ENCODE measurements at regions not wholly inside any gene's neighbourhood (a gene's known extent, or its start where the extent isn't known, plus 50 kb on each side); places are given as distances from the start of the nearest gene placed in this dataset.
"Not testable (repeated sequence)": the region's sequence is repeated elsewhere in the genome, so short reads cannot be mapped to it uniquely, and the experiment has no call there.

- H3K27me3 Mint-ChIP-seq, result no peaks in the 10 kb centered on the region
- Histone ChIP-seq H3K9me3 (ENCODE audit: control insufficient read depth in 2 of 2, low read length in 2 of 2) (no peaks in the 10 kb centered on the region), H3K4me3 (ENCODE audit: low read depth, low read length) (no peak overlapping the region), H3K4me1 (ENCODE audit: control insufficient read depth, insufficient read depth, low read length, poor library complexity, severe bottlenecking) (no peaks in the 10 kb centered on the region), H3K36me3 (ENCODE audit: control insufficient read depth, insufficient read depth, low read length) (no peaks in the 10 kb centered on the region), H3K27ac (ENCODE audit: insufficient read depth, low read length, poor library complexity, severe bottlenecking) (no peak overlapping the region), H3K27me3 (ENCODE audit: control insufficient read depth, insufficient read depth, low read length) (no peaks in the 10 kb centered on the region)
- no peak overlapping the region for H3K4me3 Mint-ChIP-seq
- ATAC-seq (ENCODE audit: low read depth in 2 of 2) (no peak), DNase-seq (no peak)
- H3K4me1 Mint-ChIP-seq, result no peaks in the 10 kb centered on the region
- no peak overlapping the region for H3K27ac Mint-ChIP-seq
- H3K36me3 Mint-ChIP-seq, result no peaks in the 10 kb centered on the region
- peaks cover 0 to 7% (median 5%) of the 10 kb centered on the region in 7 donors for H3K9me3 Mint-ChIP-seq
These were observed 427.9 kb downstream of the KCTD16 start for GRCh38 chr5:144598451-144599068.

- H3K4me3 ChIP-seq (ENCODE audit: low read depth, low read length), result no peak overlapping the region
- no peaks in the 10 kb centered on the region for H3K4me1 Mint-ChIP-seq
- no peaks in the 10 kb centered on the region for H3K27me3 ChIP-seq (ENCODE audit: control insufficient read depth, insufficient read depth, low read length)
- no peaks in the 10 kb centered on the region for H3K4me1 ChIP-seq (ENCODE audit: control insufficient read depth, insufficient read depth, low read length, poor library complexity, severe bottlenecking)
- H3K27me3 Mint-ChIP-seq, result no peaks in the 10 kb centered on the region
- no peak overlapping the region for H3K27ac ChIP-seq (ENCODE audit: insufficient read depth, low read length, poor library complexity, severe bottlenecking)
- ATAC-seq (ENCODE audit: low read depth in 2 of 2), result no peak
- no peak overlapping the region for H3K4me3 Mint-ChIP-seq
- peaks cover 2 to 12% (median 7%) of the 10 kb centered on the region in 7 donors for H3K9me3 Mint-ChIP-seq
- no peak overlapping the region for H3K27ac Mint-ChIP-seq
- no peaks in the 10 kb centered on the region for H3K9me3 ChIP-seq (ENCODE audit: control insufficient read depth in 2 of 2, low read length in 2 of 2)
- no peaks in the 10 kb centered on the region for H3K36me3 Mint-ChIP-seq
- no peaks in the 10 kb centered on the region for H3K36me3 ChIP-seq (ENCODE audit: control insufficient read depth, insufficient read depth, low read length)
- no peak for DNase-seq
These were observed 425.8 kb downstream of the KCTD16 start for GRCh38 chr5:144596517-144596916.

GRCh38 chr5:144594919-144595318 is 424.2 kb downstream of the KCTD16 start:
- ATAC-seq (ENCODE audit: low read depth in 2 of 2), result no peak
- no peaks in the 10 kb centered on the region for H3K36me3 Mint-ChIP-seq
- Histone ChIP-seq H3K9me3 (ENCODE audit: control insufficient read depth in 2 of 2, low read length in 2 of 2) (no peaks in the 10 kb centered on the region), H3K4me3 (ENCODE audit: low read depth, low read length) (no peak overlapping the region), H3K27ac (ENCODE audit: insufficient read depth, low read length, poor library complexity, severe bottlenecking) (no peak overlapping the region), H3K27me3 (ENCODE audit: control insufficient read depth, insufficient read depth, low read length) (no peaks in the 10 kb centered on the region), H3K4me1 (ENCODE audit: control insufficient read depth, insufficient read depth, low read length, poor library complexity, severe bottlenecking) (no peaks in the 10 kb centered on the region), H3K36me3 (ENCODE audit: control insufficient read depth, insufficient read depth, low read length) (no peaks in the 10 kb centered on the region)
- no peaks in the 10 kb centered on the region for H3K27me3 Mint-ChIP-seq
- no peak overlapping the region for H3K27ac Mint-ChIP-seq
- peaks cover 2 to 20% (median 7%) of the 10 kb centered on the region in 7 donors for H3K9me3 Mint-ChIP-seq
- no peak for DNase-seq
- H3K4me3 Mint-ChIP-seq, result no peak overlapping the region
- no peaks in the 10 kb centered on the region for H3K4me1 Mint-ChIP-seq

GRCh38 chr5:144594234-144594633 is 423.6 kb downstream of the KCTD16 start:
- ATAC-seq (ENCODE audit: low read depth in 2 of 2); H3K4me1 Mint-ChIP-seq: not testable (repeated sequence)
- peaks cover 0 to 20% (median 5%) of the 10 kb centered on the region in 7 donors for H3K9me3 Mint-ChIP-seq

GRCh38 chr5:144585681-144586080 is 415.0 kb downstream of the KCTD16 start:
- Histone ChIP-seq H3K27ac (ENCODE audit: insufficient read depth, low read length, poor library complexity, severe bottlenecking) (no peak overlapping the region), H3K4me1 (ENCODE audit: control insufficient read depth, insufficient read depth, low read length, poor library complexity, severe bottlenecking) (no peaks in the 10 kb centered on the region), H3K9me3 (ENCODE audit: control insufficient read depth in 2 of 2, low read length in 2 of 2) (no peaks in the 10 kb centered on the region), H3K36me3 (ENCODE audit: control insufficient read depth, insufficient read depth, low read length) (no peaks in the 10 kb centered on the region), H3K27me3 (ENCODE audit: control insufficient read depth, insufficient read depth, low read length) (no peaks in the 10 kb centered on the region), H3K4me3 (ENCODE audit: low read depth, low read length) (no peak overlapping the region)
- DNase-seq, result no peak
- Mint-ChIP-seq H3K9me3 (peaks cover 0 to 13% (median 2%) of the 10 kb centered on the region in 7 donors), H3K27me3 (no peaks in the 10 kb centered on the region), H3K4me1 (no peaks in the 10 kb centered on the region), H3K4me3 (no peak overlapping the region), H3K27ac (no peak overlapping the region), H3K36me3 (no peaks in the 10 kb centered on the region)
- no peak for ATAC-seq (ENCODE audit: low read depth in 2 of 2)

More at GRCh38 chr5:144594234-144594633, 423.6 kb downstream of the KCTD16 start:
- H3K27me3 Mint-ChIP-seq; H3K27ac Mint-ChIP-seq; H3K4me3 ChIP-seq (ENCODE audit: low read depth, low read length); H3K9me3 ChIP-seq (ENCODE audit: control insufficient read depth in 2 of 2, low read length in 2 of 2); DNase-seq; H3K36me3 Mint-ChIP-seq; H3K27me3 ChIP-seq (ENCODE audit: control insufficient read depth, insufficient read depth, low read length); H3K27ac ChIP-seq (ENCODE audit: insufficient read depth, low read length, poor library complexity, severe bottlenecking); H3K4me1 ChIP-seq (ENCODE audit: control insufficient read depth, insufficient read depth, low read length, poor library complexity, severe bottlenecking); H3K36me3 ChIP-seq (ENCODE audit: control insufficient read depth, insufficient read depth, low read length); H3K4me3 Mint-ChIP-seq: not testable (repeated sequence)

GRCh38 chr5:144583541-144584449 is 413.1 kb downstream of the KCTD16 start:
- peaks cover 0 to 4% (median 0%) of the 10 kb centered on the region in 7 donors for H3K9me3 Mint-ChIP-seq
- no peaks in the 10 kb centered on the region for H3K4me1 Mint-ChIP-seq
- DNase-seq (no peak), ATAC-seq (ENCODE audit: low read depth in 2 of 2) (no peak)
- Histone ChIP-seq H3K27ac (ENCODE audit: insufficient read depth, low read length, poor library complexity, severe bottlenecking) (no peak overlapping the region), H3K4me3 (ENCODE audit: low read depth, low read length) (no peak overlapping the region), H3K27me3 (ENCODE audit: control insufficient read depth, insufficient read depth, low read length) (no peaks in the 10 kb centered on the region), H3K36me3 (ENCODE audit: control insufficient read depth, insufficient read depth, low read length) (no peaks in the 10 kb centered on the region), H3K4me1 (ENCODE audit: control insufficient read depth, insufficient read depth, low read length, poor library complexity, severe bottlenecking) (no peaks in the 10 kb centered on the region), H3K9me3 (ENCODE audit: control insufficient read depth in 2 of 2, low read length in 2 of 2) (no peaks in the 10 kb centered on the region)
- H3K27me3 Mint-ChIP-seq, result no peaks in the 10 kb centered on the region
- no peaks in the 10 kb centered on the region for H3K36me3 Mint-ChIP-seq
- no peak overlapping the region for H3K27ac Mint-ChIP-seq
- no peak overlapping the region for H3K4me3 Mint-ChIP-seq

- no peaks in the 10 kb centered on the region for H3K27me3 Mint-ChIP-seq
These were observed 411.4 kb downstream of the KCTD16 start for GRCh38 chr5:144582066-144582465.

More at GRCh38 chr5:144582066-144582465, 411.4 kb downstream of the KCTD16 start:
- no peak overlapping the region for H3K27ac Mint-ChIP-seq
- Histone ChIP-seq H3K4me3 (ENCODE audit: low read depth, low read length) (no peak overlapping the region), H3K36me3 (ENCODE audit: control insufficient read depth, insufficient read depth, low read length) (no peaks in the 10 kb centered on the region), H3K27me3 (ENCODE audit: control insufficient read depth, insufficient read depth, low read length) (no peaks in the 10 kb centered on the region), H3K4me1 (ENCODE audit: control insufficient read depth, insufficient read depth, low read length, poor library complexity, severe bottlenecking) (no peaks in the 10 kb centered on the region), H3K27ac (ENCODE audit: insufficient read depth, low read length, poor library complexity, severe bottlenecking) (no peak overlapping the region), H3K9me3 (ENCODE audit: control insufficient read depth in 2 of 2, low read length in 2 of 2) (no peaks in the 10 kb centered on the region)
- no peaks in the 10 kb centered on the region for H3K36me3 Mint-ChIP-seq
- no peaks in the 10 kb centered on the region for H3K4me1 Mint-ChIP-seq
- DNase-seq (no peak), ATAC-seq (ENCODE audit: low read depth in 2 of 2) (no peak)
- H3K9me3 Mint-ChIP-seq, result peaks cover 0 to 2% (median 0%) of the 10 kb centered on the region in 7 donors
- H3K4me3 Mint-ChIP-seq, result no peak overlapping the region
